ENCODE measurements at regions not wholly inside any gene's neighbourhood (a gene's known extent, or its start where the extent isn't known, plus 50 kb on each side); places are given as distances from the start of the nearest gene placed in this dataset.

DNA sequence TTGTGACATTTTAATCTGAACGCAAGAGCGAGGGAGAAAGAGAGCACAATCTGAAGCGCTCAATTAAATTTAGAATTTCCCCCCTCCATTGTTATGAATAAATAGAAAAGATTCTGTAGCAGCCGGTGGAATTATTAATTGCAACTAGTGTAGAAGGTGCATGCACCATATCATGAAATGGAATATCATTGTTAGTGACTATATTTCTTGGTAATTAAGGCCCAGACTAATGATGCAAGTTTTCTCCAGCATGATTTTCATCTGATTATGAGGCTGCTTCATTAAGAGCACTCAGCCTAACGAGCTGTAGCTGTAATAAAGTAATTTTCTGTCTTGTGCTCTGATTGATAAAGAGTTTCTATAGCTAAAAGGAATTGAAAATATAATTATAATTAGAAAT, 432.2 kb upstream of the SPRED2 start:
- Mint-ChIP-seq H3K27ac (no peak overlapping the region), H3K36me3 (no peaks in the 10 kb centered on the region), H3K4me3 (no peak overlapping the region), H3K27me3 (ENCODE audit: low read depth) (no peaks in the 10 kb centered on the region; the same call in 1 of the 2 replicates), H3K4me1 (peaks cover 6% of the 10 kb centered on the region), H3K9me3 (no peaks in the 10 kb centered on the region)
- POLR2A ChIA-PET = no interaction called here
- CTCF ChIA-PET = no interaction called here
- no peak for DNase-seq (ENCODE audit: low spot score)
- ATAC-seq = no peak
- TF ChIP-seq GTF2I (CRISPR knock-in tag; conservative IDR thresholded peaks at IDR 0.05) (no peak), SOX15 (CRISPR knock-in tag; IDR thresholded peaks at IDR 0.05) (no peak), GABPB1 (CRISPR knock-in tag; IDR thresholded peaks at IDR 0.05) (no peak), CREM (CRISPR knock-in tag; IDR thresholded peaks at IDR 0.05) (no peak), ZNF396 (CRISPR knock-in tag; IDR thresholded peaks at IDR 0.05; ENCODE audit: borderline replicate concordance) (no peak), CREB1 (CRISPR knock-in tag; IDR thresholded peaks at IDR 0.05) (no peak), GRHL2 (CRISPR knock-in tag; IDR thresholded peaks at IDR 0.05; ENCODE audit: insufficient replicate concordance, severe bottlenecking) (no peak), MYBL2 (CRISPR knock-in tag; IDR thresholded peaks at IDR 0.05) (no peak), ZNF263 (CRISPR knock-in tag; IDR thresholded peaks at IDR 0.05; ENCODE audit: low read depth) (no peak)
- TF ChIP-seq, protein P1, sequence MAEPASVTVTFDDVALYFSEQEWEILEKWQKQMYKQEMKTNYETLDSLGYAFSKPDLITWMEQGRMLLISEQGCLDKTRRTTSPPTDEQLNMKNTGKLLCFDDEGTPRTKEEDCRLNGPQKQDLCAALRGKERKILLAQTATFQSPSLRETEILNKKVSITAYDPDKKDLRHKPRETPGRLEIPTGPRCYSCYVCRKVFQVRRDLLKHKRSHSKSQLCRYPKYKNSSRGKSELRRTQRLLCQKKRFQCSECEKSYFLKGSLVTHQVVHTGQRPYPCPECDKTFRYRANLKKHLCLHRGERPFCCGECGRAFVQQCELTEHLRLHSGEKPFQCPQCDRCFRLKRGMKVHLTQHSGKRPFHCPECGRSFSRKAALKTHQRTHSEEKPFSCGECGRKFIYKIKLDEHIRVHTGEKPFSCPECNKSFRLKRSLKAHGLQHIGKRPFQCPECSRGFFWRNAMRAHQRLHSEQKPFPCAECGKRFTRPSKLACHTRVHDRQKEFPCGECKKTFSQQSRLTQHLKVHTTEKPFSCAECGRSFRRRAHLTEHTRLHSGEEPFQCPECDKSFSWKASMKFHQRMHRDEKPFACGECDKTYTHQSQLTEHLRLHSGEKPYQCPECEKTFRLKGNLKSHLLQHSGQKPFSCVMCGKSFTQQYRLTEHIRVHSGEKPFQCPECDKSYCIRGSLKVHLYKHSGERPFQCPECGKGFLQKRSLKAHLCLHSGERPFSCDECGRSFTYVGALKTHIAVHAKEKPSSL (CRISPR knock-in tag; conservative IDR thresholded peaks at IDR 0.05) = no peak
- TF ChIP-seq, protein P2, sequence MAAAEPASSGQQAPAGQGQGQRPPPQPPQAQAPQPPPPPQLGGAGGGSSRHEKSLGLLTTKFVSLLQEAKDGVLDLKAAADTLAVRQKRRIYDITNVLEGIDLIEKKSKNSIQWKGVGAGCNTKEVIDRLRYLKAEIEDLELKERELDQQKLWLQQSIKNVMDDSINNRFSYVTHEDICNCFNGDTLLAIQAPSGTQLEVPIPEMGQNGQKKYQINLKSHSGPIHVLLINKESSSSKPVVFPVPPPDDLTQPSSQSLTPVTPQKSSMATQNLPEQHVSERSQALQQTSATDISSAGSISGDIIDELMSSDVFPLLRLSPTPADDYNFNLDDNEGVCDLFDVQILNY (CRISPR knock-in tag; IDR thresholded peaks at IDR 0.05) = no peak
- TF ChIP-seq, protein P3, sequence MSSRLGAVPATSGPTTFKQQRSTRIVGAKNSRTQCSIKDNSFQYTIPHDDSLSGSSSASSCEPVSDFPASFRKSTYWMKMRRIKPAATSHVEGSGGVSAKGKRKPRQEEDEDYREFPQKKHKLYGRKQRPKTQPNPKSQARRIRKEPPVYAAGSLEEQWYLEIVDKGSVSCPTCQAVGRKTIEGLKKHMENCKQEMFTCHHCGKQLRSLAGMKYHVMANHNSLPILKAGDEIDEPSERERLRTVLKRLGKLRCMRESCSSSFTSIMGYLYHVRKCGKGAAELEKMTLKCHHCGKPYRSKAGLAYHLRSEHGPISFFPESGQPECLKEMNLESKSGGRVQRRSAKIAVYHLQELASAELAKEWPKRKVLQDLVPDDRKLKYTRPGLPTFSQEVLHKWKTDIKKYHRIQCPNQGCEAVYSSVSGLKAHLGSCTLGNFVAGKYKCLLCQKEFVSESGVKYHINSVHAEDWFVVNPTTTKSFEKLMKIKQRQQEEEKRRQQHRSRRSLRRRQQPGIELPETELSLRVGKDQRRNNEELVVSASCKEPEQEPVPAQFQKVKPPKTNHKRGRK (CRISPR knock-in tag; IDR thresholded peaks at IDR 0.05; ENCODE audit: borderline replicate concordance) = no peak
- TF ChIP-seq, protein P4, sequence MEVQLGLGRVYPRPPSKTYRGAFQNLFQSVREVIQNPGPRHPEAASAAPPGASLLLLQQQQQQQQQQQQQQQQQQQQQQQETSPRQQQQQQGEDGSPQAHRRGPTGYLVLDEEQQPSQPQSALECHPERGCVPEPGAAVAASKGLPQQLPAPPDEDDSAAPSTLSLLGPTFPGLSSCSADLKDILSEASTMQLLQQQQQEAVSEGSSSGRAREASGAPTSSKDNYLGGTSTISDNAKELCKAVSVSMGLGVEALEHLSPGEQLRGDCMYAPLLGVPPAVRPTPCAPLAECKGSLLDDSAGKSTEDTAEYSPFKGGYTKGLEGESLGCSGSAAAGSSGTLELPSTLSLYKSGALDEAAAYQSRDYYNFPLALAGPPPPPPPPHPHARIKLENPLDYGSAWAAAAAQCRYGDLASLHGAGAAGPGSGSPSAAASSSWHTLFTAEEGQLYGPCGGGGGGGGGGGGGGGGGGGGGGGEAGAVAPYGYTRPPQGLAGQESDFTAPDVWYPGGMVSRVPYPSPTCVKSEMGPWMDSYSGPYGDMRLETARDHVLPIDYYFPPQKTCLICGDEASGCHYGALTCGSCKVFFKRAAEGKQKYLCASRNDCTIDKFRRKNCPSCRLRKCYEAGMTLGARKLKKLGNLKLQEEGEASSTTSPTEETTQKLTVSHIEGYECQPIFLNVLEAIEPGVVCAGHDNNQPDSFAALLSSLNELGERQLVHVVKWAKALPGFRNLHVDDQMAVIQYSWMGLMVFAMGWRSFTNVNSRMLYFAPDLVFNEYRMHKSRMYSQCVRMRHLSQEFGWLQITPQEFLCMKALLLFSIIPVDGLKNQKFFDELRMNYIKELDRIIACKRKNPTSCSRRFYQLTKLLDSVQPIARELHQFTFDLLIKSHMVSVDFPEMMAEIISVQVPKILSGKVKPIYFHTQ (CRISPR knock-in tag; IDR thresholded peaks at IDR 0.05) = no peak
- TF ChIP-seq, protein P5, sequence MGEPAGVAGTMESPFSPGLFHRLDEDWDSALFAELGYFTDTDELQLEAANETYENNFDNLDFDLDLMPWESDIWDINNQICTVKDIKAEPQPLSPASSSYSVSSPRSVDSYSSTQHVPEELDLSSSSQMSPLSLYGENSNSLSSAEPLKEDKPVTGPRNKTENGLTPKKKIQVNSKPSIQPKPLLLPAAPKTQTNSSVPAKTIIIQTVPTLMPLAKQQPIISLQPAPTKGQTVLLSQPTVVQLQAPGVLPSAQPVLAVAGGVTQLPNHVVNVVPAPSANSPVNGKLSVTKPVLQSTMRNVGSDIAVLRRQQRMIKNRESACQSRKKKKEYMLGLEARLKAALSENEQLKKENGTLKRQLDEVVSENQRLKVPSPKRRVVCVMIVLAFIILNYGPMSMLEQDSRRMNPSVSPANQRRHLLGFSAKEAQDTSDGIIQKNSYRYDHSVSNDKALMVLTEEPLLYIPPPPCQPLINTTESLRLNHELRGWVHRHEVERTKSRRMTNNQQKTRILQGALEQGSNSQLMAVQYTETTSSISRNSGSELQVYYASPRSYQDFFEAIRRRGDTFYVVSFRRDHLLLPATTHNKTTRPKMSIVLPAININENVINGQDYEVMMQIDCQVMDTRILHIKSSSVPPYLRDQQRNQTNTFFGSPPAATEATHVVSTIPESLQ (CRISPR knock-in tag; IDR thresholded peaks at IDR 0.05) = no peak
- TF ChIP-seq, protein P6, sequence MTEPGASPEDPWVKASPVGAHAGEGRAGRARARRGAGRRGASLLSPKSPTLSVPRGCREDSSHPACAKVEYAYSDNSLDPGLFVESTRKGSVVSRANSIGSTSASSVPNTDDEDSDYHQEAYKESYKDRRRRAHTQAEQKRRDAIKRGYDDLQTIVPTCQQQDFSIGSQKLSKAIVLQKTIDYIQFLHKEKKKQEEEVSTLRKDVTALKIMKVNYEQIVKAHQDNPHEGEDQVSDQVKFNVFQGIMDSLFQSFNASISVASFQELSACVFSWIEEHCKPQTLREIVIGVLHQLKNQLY (CRISPR knock-in tag; IDR thresholded peaks at IDR 0.05) = no peak
- TF ChIP-seq, protein P7, sequence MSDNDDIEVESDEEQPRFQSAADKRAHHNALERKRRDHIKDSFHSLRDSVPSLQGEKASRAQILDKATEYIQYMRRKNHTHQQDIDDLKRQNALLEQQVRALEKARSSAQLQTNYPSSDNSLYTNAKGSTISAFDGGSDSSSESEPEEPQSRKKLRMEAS (CRISPR knock-in tag; IDR thresholded peaks at IDR 0.05) = no peak

All from WTC11 (cell line).